Keratinocyte (primary cell): ENCODE measurements at regions not wholly inside any gene's neighbourhood (a gene's known extent, or its start where the extent isn't known, plus 50 kb on each side); places are given as distances from the start of the nearest gene placed in this dataset.
"Not testable (repeated sequence)": the region's sequence is repeated elsewhere in the genome, so short reads cannot be mapped to it uniquely, and the experiment has no call there.

Experiments
- EZH2 ChIP-seq: IDR thresholded peaks from one replicate; pipeline ENCODE4 v1.6.1; 2012; ENCODE audit warnings: inconsistent platforms, mild to moderate bottlenecking, low read length, moderate library complexity
- TF ChIP-seq, protein P1 (sequence below), 3 experiments: IDR thresholded peaks in 1 of 3; conservative IDR thresholded peaks in 1 of 3; optimal IDR thresholded peaks in 1 of 3; 2 replicates in 2 of 3; 3 replicates in 1 of 3; pipeline versions ENCODE3 to v1.5.1; 2011; ENCODE audit warnings: low read length in 3 of 3, mild to moderate bottlenecking in 3 of 3, moderate library complexity in 2 of 3, control low read depth in 1 of 3, inconsistent platforms in 1 of 3; ENCODE audit not compliant: insufficient read depth in 2 of 3; ENCODE audit errors: extremely low read depth in 1 of 3

- TF ChIP-seq, protein P1, sequence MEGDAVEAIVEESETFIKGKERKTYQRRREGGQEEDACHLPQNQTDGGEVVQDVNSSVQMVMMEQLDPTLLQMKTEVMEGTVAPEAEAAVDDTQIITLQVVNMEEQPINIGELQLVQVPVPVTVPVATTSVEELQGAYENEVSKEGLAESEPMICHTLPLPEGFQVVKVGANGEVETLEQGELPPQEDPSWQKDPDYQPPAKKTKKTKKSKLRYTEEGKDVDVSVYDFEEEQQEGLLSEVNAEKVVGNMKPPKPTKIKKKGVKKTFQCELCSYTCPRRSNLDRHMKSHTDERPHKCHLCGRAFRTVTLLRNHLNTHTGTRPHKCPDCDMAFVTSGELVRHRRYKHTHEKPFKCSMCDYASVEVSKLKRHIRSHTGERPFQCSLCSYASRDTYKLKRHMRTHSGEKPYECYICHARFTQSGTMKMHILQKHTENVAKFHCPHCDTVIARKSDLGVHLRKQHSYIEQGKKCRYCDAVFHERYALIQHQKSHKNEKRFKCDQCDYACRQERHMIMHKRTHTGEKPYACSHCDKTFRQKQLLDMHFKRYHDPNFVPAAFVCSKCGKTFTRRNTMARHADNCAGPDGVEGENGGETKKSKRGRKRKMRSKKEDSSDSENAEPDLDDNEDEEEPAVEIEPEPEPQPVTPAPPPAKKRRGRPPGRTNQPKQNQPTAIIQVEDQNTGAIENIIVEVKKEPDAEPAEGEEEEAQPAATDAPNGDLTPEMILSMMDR (optimal IDR thresholded peaks at IDR 0.05 in 1 of 3, IDR thresholded peaks at IDR 0.05 in 1 of 3, conservative IDR thresholded peaks at IDR 0.05 in 1 of 3; ENCODE audit: extremely low read depth in 1 of 3, insufficient read depth in 2 of 3, low read length in 3 of 3), result not testable (repeated sequence)
- not testable (repeated sequence) for TF ChIP-seq EZH2
Observed at GRCh38 chr2:89027115-89027514, 335.6 kb downstream of the RPIA start.
